GM12873 (cell line): ENCODE measurements at regions not wholly inside any gene's neighbourhood (a gene's known extent, or its start where the extent isn't known, plus 50 kb on each side); places are given as distances from the start of the nearest gene placed in this dataset.

Experiments
- CTCF ChIP-seq: IDR thresholded peaks from 2 replicates; pipeline ENCODE4 v1.5.1; 2012; ENCODE audit warnings: low read depth, mild to moderate bottlenecking, moderate library complexity, low read length, control low read depth; ENCODE audit not compliant: insufficient read depth; ENCODE audit errors: missing control alignments

- no peak for TF ChIP-seq CTCF
Observed at GRCh38 chr1:200267937-200268336, 141.9 kb downstream of the ZNF281 start.

- TF ChIP-seq CTCF: no peak
Observed at GRCh38 chr1:200267458-200267857, 142.4 kb downstream of the ZNF281 start.

- TF ChIP-seq CTCF: no peak
Observed at GRCh38 chr1:200266871-200267270, 143.0 kb downstream of the ZNF281 start.

GRCh38 chr1:200265881-200266280 is 144.0 kb downstream of the ZNF281 start:
- TF ChIP-seq CTCF: no peak

GRCh38 chr1:200265104-200265503 is 144.7 kb downstream of the ZNF281 start:
- no peak for TF ChIP-seq CTCF

- TF ChIP-seq CTCF: no peak
Observed at GRCh38 chr1:200263203-200263602, 146.6 kb downstream of the ZNF281 start.

GRCh38 chr1:200262326-200262965 is 147.4 kb downstream of the ZNF281 start:
- TF ChIP-seq CTCF: peak; percentile 49
